ENCODE measurements at regions not wholly inside any gene's neighbourhood (a gene's known extent, or its start where the extent isn't known, plus 50 kb on each side); places are given as distances from the start of the nearest gene placed in this dataset.

- Histone ChIP-seq H3K23ac (ENCODE audit: low read length) (no peak overlapping the region), H3K27me3 (ENCODE audit: insufficient read depth, low read length, poor library complexity) (no peaks in the 10 kb centered on the region), H2AK5ac (ENCODE audit: low read length) (no peak overlapping the region), H2BK15ac (replicated peaks; ENCODE audit: low read depth) (no peak overlapping the region), H3K9ac (ENCODE audit: low read length) (no peak overlapping the region), H4K5ac (ENCODE audit: low read length) (no peak overlapping the region), H3K27ac (ENCODE audit: low read depth, low read length) (no peak overlapping the region), H2BK120ac (ENCODE audit: low read depth, low read length) (no peak overlapping the region), H3K18ac (ENCODE audit: low read length) (no peak overlapping the region), H3K4me1 (ENCODE audit: control insufficient read depth, low read depth, low read length) (no peaks in the 10 kb centered on the region), H3K4me2 (ENCODE audit: low read length) (no peak overlapping the region), H3K79me1 (ENCODE audit: low read length) (no peaks in the 10 kb centered on the region), H3K4ac (ENCODE audit: low read depth, low read length) (no peak overlapping the region), H3K56ac (ENCODE audit: low read length) (no peak overlapping the region), H3K79me2 (ENCODE audit: control insufficient read depth, insufficient read depth, low read length) (no peaks in the 10 kb centered on the region), H2BK5ac (ENCODE audit: low read length) (no peak overlapping the region), H3K36me3 (ENCODE audit: control insufficient read depth, insufficient read depth, low read length) (no peaks in the 10 kb centered on the region), H3K4me3 (ENCODE audit: low read length) (no peak overlapping the region), H4K8ac (ENCODE audit: low read depth, low read length) (no peak overlapping the region)
- no peak for DNase-seq
These were observed 947.9 kb upstream of the CHORDC1 start for GRCh38 chr11:91170711-91171110.

- H3K4me2 ChIP-seq (ENCODE audit: low read length), result no peak overlapping the region
- H4K8ac ChIP-seq (ENCODE audit: low read depth, low read length), result no peak overlapping the region
- H3K4me1 ChIP-seq (ENCODE audit: control insufficient read depth, low read depth, low read length), result no peaks in the 10 kb centered on the region
- no peak overlapping the region for H4K5ac ChIP-seq (ENCODE audit: low read length)
- H3K4me3 ChIP-seq (ENCODE audit: low read length), result no peak overlapping the region
- no peak overlapping the region for H2BK15ac ChIP-seq (replicated peaks; ENCODE audit: low read depth)
- no peak overlapping the region for H3K56ac ChIP-seq (ENCODE audit: low read length)
- H3K23ac ChIP-seq (ENCODE audit: low read length), result no peak overlapping the region
- no peaks in the 10 kb centered on the region for H3K79me2 ChIP-seq (ENCODE audit: control insufficient read depth, insufficient read depth, low read length)
- no peak overlapping the region for H3K4ac ChIP-seq (ENCODE audit: low read depth, low read length)
- DNase-seq, result no peak
- H3K27ac ChIP-seq (ENCODE audit: low read depth, low read length), result no peak overlapping the region
- H3K27me3 ChIP-seq (ENCODE audit: insufficient read depth, low read length, poor library complexity), result no peaks in the 10 kb centered on the region
- H3K79me1 ChIP-seq (ENCODE audit: low read length), result no peaks in the 10 kb centered on the region
- no peaks in the 10 kb centered on the region for H3K36me3 ChIP-seq (ENCODE audit: control insufficient read depth, insufficient read depth, low read length)
- 100% methylated on average over 1 of the region's 3 CpGs for WGBS (ENCODE audit: extremely low coverage, insufficient coverage, low lambda C conversion rate)
- H2BK120ac ChIP-seq (ENCODE audit: low read depth, low read length), result no peak overlapping the region
- H2AK5ac ChIP-seq (ENCODE audit: low read length), result no peak overlapping the region
- H3K9ac ChIP-seq (ENCODE audit: low read length), result no peak overlapping the region
- no peak overlapping the region for H3K18ac ChIP-seq (ENCODE audit: low read length)
- H2BK5ac ChIP-seq (ENCODE audit: low read length), result no peak overlapping the region
These were observed 941.6 kb upstream of the CHORDC1 start for GRCh38 chr11:91164452-91164822.

DNA sequence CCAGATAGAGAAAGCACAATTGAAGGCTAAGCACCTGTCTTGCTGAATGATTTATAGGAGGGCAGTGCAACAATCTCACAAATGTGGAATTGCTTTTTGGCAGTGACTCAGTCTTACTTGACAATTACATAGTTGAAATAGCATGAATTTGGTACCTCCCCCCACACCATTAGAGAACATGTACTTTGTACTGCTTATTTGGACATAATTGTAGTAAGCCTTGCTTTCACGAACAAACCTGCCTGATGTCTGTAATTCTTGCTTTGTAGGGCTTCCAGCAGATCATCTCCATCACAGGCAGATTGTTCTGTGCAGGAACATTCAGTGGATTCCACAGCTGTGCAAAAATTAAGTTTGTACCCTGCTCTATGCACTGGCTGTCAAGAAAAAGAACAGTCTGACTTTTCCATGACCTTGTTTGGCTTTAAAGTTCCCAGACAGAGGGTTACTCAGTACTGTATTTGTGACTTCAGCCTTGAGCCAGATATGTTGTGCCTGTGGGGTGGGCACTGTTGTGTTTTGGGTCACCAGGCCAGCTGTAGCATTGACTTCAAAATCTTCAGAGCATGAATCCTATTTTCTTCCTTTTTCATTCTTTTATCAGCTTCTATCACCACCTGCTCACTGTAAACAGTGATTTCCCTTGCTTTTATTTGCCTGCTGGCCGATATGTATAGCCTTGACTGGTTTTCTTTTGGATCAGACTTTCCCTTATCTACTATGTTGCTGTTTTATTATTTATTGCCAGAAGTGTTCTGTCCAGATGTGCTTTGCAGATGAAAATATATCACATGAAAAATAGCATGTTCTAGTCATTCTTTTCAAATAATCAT, 941.0 kb upstream of the CHORDC1 start:
- H2BK15ac ChIP-seq (replicated peaks; ENCODE audit: low read depth), result no peak overlapping the region
- H3K4me1 ChIP-seq (ENCODE audit: control insufficient read depth, low read depth, low read length), result no peaks in the 10 kb centered on the region
- H3K9ac ChIP-seq (ENCODE audit: low read length), result no peak overlapping the region
- H3K4me3 ChIP-seq (ENCODE audit: low read length), result no peak overlapping the region
- H3K4me2 ChIP-seq (ENCODE audit: low read length), result no peak overlapping the region
- no peak for DNase-seq
- H3K23ac ChIP-seq (ENCODE audit: low read length), result no peak overlapping the region
- no peak overlapping the region for H2AK5ac ChIP-seq (ENCODE audit: low read length)
- no peak overlapping the region for H3K18ac ChIP-seq (ENCODE audit: low read length)
- no peak overlapping the region for H3K4ac ChIP-seq (ENCODE audit: low read depth, low read length)
- no peaks in the 10 kb centered on the region for H3K79me2 ChIP-seq (ENCODE audit: control insufficient read depth, insufficient read depth, low read length)
- no peak overlapping the region for H4K8ac ChIP-seq (ENCODE audit: low read depth, low read length)
- no peak overlapping the region for H3K27ac ChIP-seq (ENCODE audit: low read depth, low read length)
- no peaks in the 10 kb centered on the region for H3K79me1 ChIP-seq (ENCODE audit: low read length)
- H3K56ac ChIP-seq (ENCODE audit: low read length), result no peak overlapping the region
- no peak overlapping the region for H2BK120ac ChIP-seq (ENCODE audit: low read depth, low read length)
- H4K5ac ChIP-seq (ENCODE audit: low read length), result no peak overlapping the region
- H2BK5ac ChIP-seq (ENCODE audit: low read length), result no peak overlapping the region
- no peaks in the 10 kb centered on the region for H3K36me3 ChIP-seq (ENCODE audit: control insufficient read depth, insufficient read depth, low read length)
- WGBS (ENCODE audit: extremely low coverage, insufficient coverage, low lambda C conversion rate), result no CpG with 5 or more reads among the region's 2 CpGs
- no peaks in the 10 kb centered on the region for H3K27me3 ChIP-seq (ENCODE audit: insufficient read depth, low read length, poor library complexity)

- no CpG with 5 or more reads among the region's 1 CpG for WGBS (ENCODE audit: extremely low coverage, insufficient coverage, low lambda C conversion rate)
- Histone ChIP-seq H3K4me1 (ENCODE audit: control insufficient read depth, low read depth, low read length) (peaks cover 2% of the 10 kb centered on the region), H3K4ac (ENCODE audit: low read depth, low read length) (no peak overlapping the region), H3K79me2 (ENCODE audit: control insufficient read depth, insufficient read depth, low read length) (no peaks in the 10 kb centered on the region), H3K18ac (ENCODE audit: low read length) (no peak overlapping the region), H2AK5ac (ENCODE audit: low read length) (no peak overlapping the region), H2BK5ac (ENCODE audit: low read length) (no peak overlapping the region), H3K56ac (ENCODE audit: low read length) (no peak overlapping the region), H3K36me3 (ENCODE audit: control insufficient read depth, insufficient read depth, low read length) (no peaks in the 10 kb centered on the region), H3K4me3 (ENCODE audit: low read length) (no peak overlapping the region), H2BK15ac (replicated peaks; ENCODE audit: low read depth) (no peak overlapping the region), H3K4me2 (ENCODE audit: low read length) (no peak overlapping the region), H4K8ac (ENCODE audit: low read depth, low read length) (no peak overlapping the region), H3K79me1 (ENCODE audit: low read length) (no peaks in the 10 kb centered on the region), H4K5ac (ENCODE audit: low read length) (no peak overlapping the region), H2BK120ac (ENCODE audit: low read depth, low read length) (no peak overlapping the region), H3K23ac (ENCODE audit: low read length) (no peak overlapping the region), H3K9ac (ENCODE audit: low read length) (no peak overlapping the region), H3K27me3 (ENCODE audit: insufficient read depth, low read length, poor library complexity) (no peaks in the 10 kb centered on the region), H3K27ac (ENCODE audit: low read depth, low read length) (no peak overlapping the region)
- no peak for DNase-seq
These were observed 937.8 kb upstream of the CHORDC1 start for GRCh38 chr11:91160661-91161060.

GRCh38 chr11:91158891-91159537, 936.2 kb upstream of the CHORDC1 start:
- Histone ChIP-seq H3K4ac (ENCODE audit: low read depth, low read length) (no peak overlapping the region), H3K79me2 (ENCODE audit: control insufficient read depth, insufficient read depth, low read length) (no peaks in the 10 kb centered on the region), H2BK120ac (ENCODE audit: low read depth, low read length) (no peak overlapping the region), H3K4me2 (ENCODE audit: low read length) (no peak overlapping the region), H3K4me1 (ENCODE audit: control insufficient read depth, low read depth, low read length) (peaks cover 2% of the 10 kb centered on the region), H4K8ac (ENCODE audit: low read depth, low read length) (no peak overlapping the region), H3K4me3 (ENCODE audit: low read length) (no peak overlapping the region), H3K56ac (ENCODE audit: low read length) (no peak overlapping the region), H2AK5ac (ENCODE audit: low read length) (no peak overlapping the region), H2BK15ac (replicated peaks; ENCODE audit: low read depth) (no peak overlapping the region), H3K18ac (ENCODE audit: low read length) (no peak overlapping the region), H3K27ac (ENCODE audit: low read depth, low read length) (no peak overlapping the region), H3K9ac (ENCODE audit: low read length) (no peak overlapping the region), H2BK5ac (ENCODE audit: low read length) (no peak overlapping the region), H3K79me1 (ENCODE audit: low read length) (no peaks in the 10 kb centered on the region), H4K5ac (ENCODE audit: low read length) (no peak overlapping the region), H3K36me3 (ENCODE audit: control insufficient read depth, insufficient read depth, low read length) (no peaks in the 10 kb centered on the region), H3K27me3 (ENCODE audit: insufficient read depth, low read length, poor library complexity) (no peaks in the 10 kb centered on the region), H3K23ac (ENCODE audit: low read length) (no peak overlapping the region)
- no peak for DNase-seq
- 100% methylated on average over 1 of the region's 3 CpGs for WGBS (ENCODE audit: extremely low coverage, insufficient coverage, low lambda C conversion rate)

Measured in mesendoderm (in vitro differentiated cells).